Gastroesophageal sphincter (tissue), 4 donors: ENCODE measurements at regions not wholly inside any gene's neighbourhood (a gene's known extent, or its start where the extent isn't known, plus 50 kb on each side); places are given as distances from the start of the nearest gene placed in this dataset.

Experiments
- ATAC-seq: fragments of 150-250 bp; one replicate; pipeline ENCODE4 v1.9.1; 2016; ENCODE audit warnings: mild to moderate bottlenecking, moderate library complexity
- H3K27ac ChIP-seq, 4 donors: fragments of 200-600 bp; sonication (generic) in 3 of 4; 1 replicate in 3 of 4; 2 replicates in 1 of 4; pipeline ENCODE4 v1.5.1; 2016 to 2019
- H3K27me3 ChIP-seq: fragments of 200-600 bp; sonication (generic); one replicate; pipeline ENCODE4 v1.5.1; 2019
- H3K36me3 ChIP-seq, 2 donors: fragments of 200-600 bp; sonication (generic); one replicate each; pipeline ENCODE4 v1.5.1; 2019; ENCODE audit warnings: control low read depth in 1 of 2
- H3K4me1 ChIP-seq, 3 donors: fragments of 200-600 bp; sonication (generic); 1 replicate in 2 of 3; 2 replicates in 1 of 3; pipeline ENCODE4 v1.5.1; 2016 to 2019; ENCODE audit warnings: control low read depth in 2 of 3
- H3K4me3 ChIP-seq, 2 donors: fragments of 200-600 bp; sonication (generic); one replicate each; pipeline ENCODE4 v1.5.1; 2019; ENCODE audit warnings: mild to moderate bottlenecking in 1 of 2, moderate library complexity in 1 of 2
- H3K9me3 ChIP-seq, 3 donors: fragments of 200-600 bp; sonication (generic); one replicate each; pipeline ENCODE4 v1.5.1; 2017 to 2019; ENCODE audit warnings: control low read depth in 2 of 3
- EP300 ChIP-seq: sonication (generic); formaldehyde crosslinking; IDR thresholded peaks from one replicate; pipeline ENCODE4 v1.6.1; 2017; ENCODE audit warnings: antibody characterized with exemption, mild to moderate bottlenecking
- POLR2A ChIP-seq, 2 donors: fragments of 450-650 bp; IDR thresholded peaks; one replicate each; pipeline ENCODE4 v1.6.1; 2017; ENCODE audit warnings: antibody characterized with exemption in 2 of 2, mild to moderate bottlenecking in 2 of 2, moderate library complexity in 1 of 2
- POLR2AphosphoS5 ChIP-seq: sonication (generic); formaldehyde crosslinking; IDR thresholded peaks from one replicate; pipeline ENCODE4 v1.6.1; 2017; ENCODE audit warnings: antibody characterized with exemption
- WGBS, 2 donors: methylation state at CpG; one replicate each; pipeline ENCODE4 v1.1.5; 2018; ENCODE audit warnings: low coverage in 1 of 2; 5-methylcytosine and 5-hydroxymethylcytosine counted together
- TF ChIP-seq, protein P1 (sequence below), 4 experiments: fragments of 200-600 bp in 2 of 4; fragments of 450-650 bp in 2 of 4; sonication (generic) in 1 of 4; IDR thresholded peaks; one replicate each; pipeline ENCODE4 v1.5.1; 2017 to 2019; ENCODE audit warnings: antibody characterized with exemption in 4 of 4, mild to moderate bottlenecking in 2 of 4, moderate library complexity in 2 of 4

DNA sequence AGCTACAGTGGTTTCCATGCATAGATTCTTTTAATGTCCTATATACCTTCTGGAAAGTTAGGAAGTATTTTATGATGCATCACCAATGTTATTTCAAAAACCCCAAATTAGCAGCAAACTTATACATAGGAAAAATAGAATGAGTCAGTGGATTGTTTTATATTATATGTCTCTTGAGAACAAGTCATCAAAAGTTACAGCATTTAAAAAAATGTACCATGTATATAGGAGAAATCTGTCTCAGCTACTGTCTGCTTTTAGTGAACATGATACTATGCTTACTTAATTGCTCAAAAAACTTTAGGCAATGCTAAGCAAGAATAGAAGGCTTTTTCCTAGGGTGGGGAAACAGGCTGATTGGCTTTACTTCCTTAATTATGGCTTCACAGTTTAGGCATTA, 365.3 kb downstream of the SAMD5 start:
- Histone ChIP-seq H3K27ac (no peak overlapping the region), H3K4me3 (no peak overlapping the region), H3K27me3 (no peaks in the 10 kb centered on the region), H3K9me3 (no peaks in the 10 kb centered on the region), H3K4me1 (peaks cover 0 to 4% (median 0%) of the 10 kb centered on the region in 3 donors), H3K36me3 (no peaks in the 10 kb centered on the region)
- TF ChIP-seq EP300 (no peak), POLR2AphosphoS5 (no peak), POLR2A (IDR thresholded peaks at IDR 0.05) (no peak)
- TF ChIP-seq, protein P1, sequence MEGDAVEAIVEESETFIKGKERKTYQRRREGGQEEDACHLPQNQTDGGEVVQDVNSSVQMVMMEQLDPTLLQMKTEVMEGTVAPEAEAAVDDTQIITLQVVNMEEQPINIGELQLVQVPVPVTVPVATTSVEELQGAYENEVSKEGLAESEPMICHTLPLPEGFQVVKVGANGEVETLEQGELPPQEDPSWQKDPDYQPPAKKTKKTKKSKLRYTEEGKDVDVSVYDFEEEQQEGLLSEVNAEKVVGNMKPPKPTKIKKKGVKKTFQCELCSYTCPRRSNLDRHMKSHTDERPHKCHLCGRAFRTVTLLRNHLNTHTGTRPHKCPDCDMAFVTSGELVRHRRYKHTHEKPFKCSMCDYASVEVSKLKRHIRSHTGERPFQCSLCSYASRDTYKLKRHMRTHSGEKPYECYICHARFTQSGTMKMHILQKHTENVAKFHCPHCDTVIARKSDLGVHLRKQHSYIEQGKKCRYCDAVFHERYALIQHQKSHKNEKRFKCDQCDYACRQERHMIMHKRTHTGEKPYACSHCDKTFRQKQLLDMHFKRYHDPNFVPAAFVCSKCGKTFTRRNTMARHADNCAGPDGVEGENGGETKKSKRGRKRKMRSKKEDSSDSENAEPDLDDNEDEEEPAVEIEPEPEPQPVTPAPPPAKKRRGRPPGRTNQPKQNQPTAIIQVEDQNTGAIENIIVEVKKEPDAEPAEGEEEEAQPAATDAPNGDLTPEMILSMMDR (IDR thresholded peaks at IDR 0.05) = no peak
- no peak for ATAC-seq

DNA sequence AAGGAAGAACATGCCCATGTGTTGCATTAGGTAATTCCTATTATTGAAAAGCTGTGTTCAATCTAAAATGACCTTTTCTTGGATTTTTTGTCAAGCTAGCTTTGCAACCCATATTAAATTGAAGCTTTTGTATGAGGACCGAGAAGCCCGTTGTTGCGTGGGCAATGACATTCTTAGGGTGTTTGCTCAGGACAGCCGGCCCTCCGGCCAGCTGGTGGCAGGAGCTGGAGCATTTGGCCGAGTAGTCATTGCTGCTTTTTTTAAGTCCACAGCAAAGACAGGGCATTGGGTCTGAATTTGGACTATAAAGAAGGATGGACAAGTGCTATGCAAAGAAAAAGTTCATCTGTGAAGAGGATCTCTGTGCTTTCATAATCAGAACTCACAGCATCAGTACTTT, 365.8 kb downstream of the SAMD5 start:
- Histone ChIP-seq H3K4me3 (no peak overlapping the region), H3K9me3 (no peaks in the 10 kb centered on the region), H3K27ac (no peak overlapping the region), H3K36me3 (no peaks in the 10 kb centered on the region), H3K27me3 (no peaks in the 10 kb centered on the region), H3K4me1 (no peaks in the 10 kb centered on the region)
- 40 to 80% methylated on average over 1 to 2 of the region's 6 CpGs for WGBS, 2 donors
- TF ChIP-seq POLR2AphosphoS5 (no peak), EP300 (no peak), POLR2A (IDR thresholded peaks at IDR 0.05) (no peak)
- TF ChIP-seq, protein P1 (IDR thresholded peaks at IDR 0.05) = no peak
- no peak for ATAC-seq

DNA sequence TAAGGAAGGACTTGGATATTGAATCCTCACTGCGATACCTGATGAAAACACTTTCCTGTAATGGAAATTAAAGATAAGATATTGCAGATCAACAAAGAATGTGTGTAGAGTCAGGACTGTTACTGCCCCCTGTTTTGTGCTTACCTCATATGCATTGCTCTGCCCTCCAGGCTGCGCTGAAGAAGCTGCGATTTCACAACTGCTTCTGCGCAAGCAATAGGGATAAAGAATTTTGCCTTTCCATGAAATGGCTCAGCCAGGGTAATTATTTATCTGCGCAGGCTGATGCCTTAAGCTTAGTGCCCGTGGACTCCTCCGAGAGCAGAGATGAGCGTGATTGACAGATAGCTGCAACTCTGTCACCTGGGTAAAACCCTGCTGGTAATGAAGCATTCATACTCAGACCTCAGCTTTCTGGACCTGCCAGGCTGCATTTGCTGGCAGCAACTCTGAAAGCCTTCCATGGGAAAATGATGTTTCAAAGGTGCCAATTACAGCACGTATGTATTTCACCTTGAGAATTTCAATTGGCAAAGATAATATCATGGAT, 370.6 kb downstream of the SAMD5 start:
- 87 to 93% methylated on average over 6 to 9 of the region's 9 CpGs for WGBS, 2 donors
- no peaks in the 10 kb centered on the region for H3K4me1 ChIP-seq
- no peaks in the 10 kb centered on the region for H3K27me3 ChIP-seq
- TF ChIP-seq POLR2A (IDR thresholded peaks at IDR 0.05) = no peak
- TF ChIP-seq, protein P1 (IDR thresholded peaks at IDR 0.05) = no peak
- no peak for TF ChIP-seq POLR2AphosphoS5
- TF ChIP-seq EP300 = no peak
- H3K36me3 ChIP-seq = no peaks in the 10 kb centered on the region
- H3K27ac ChIP-seq = no peak overlapping the region
- H3K4me3 ChIP-seq = no peak overlapping the region
- no peak for ATAC-seq
- H3K9me3 ChIP-seq = no peaks in the 10 kb centered on the region

DNA sequence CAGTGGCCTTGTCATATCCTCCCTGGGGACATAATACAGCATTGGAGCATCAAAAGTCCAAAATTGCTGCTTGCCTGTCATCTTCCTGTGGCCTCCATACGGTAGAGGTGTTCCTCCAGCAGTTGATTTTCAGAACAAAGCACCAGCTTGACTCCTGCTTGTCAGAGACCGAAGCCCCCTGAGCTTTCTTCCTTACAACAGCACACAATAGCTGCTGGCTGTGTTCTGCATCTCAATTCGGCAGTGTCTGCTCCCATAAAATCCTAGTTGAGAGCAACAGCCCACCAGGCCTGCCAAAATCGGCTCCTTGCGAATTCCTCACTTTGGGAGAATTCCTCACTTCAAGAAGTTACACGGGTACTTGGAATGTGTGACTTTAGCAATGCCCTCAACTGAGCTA, 372.9 kb downstream of the SAMD5 start:
- 57 to 100% methylated on average over 1 of the region's 6 CpGs for WGBS, 2 donors
- Histone ChIP-seq H3K27ac (no peak overlapping the region), H3K4me3 (no peak overlapping the region), H3K4me1 (no peaks in the 10 kb centered on the region), H3K27me3 (no peaks in the 10 kb centered on the region), H3K36me3 (no peaks in the 10 kb centered on the region), H3K9me3 (peaks cover 0 to under 1% (median 0%) of the 10 kb centered on the region in 3 donors)
- TF ChIP-seq EP300 = no peak
- no peak for TF ChIP-seq POLR2A (IDR thresholded peaks at IDR 0.05)
- TF ChIP-seq POLR2AphosphoS5 = no peak
- TF ChIP-seq, protein P1 (IDR thresholded peaks at IDR 0.05) = no peak
- ATAC-seq = no peak

DNA sequence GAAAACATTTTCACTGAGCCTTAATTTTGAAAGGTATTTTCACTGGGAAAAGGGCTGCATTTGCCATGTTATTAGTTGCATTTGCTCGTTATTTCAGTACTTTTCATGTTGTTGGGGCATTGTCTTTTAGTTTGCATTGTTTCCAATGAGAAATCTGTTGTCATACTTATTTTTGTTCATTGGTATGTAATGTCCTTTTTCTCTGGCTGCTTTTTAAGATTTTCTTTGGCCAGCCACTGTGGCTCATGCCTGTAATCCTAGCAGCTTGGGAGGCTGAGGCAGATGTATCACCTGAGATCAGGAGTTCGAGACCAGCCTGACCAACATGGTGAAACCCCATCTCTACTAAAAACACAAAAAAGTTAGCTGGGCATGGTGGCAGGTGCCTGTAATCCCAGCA, 379.9 kb downstream of the SAMD5 start:
- WGBS, 2 donors = 82 to 88% methylated on average over 1 of the region's 2 CpGs
- TF ChIP-seq POLR2A (IDR thresholded peaks at IDR 0.05) (no peak), POLR2AphosphoS5 (no peak), EP300 (no peak)
- TF ChIP-seq, protein P1 (IDR thresholded peaks at IDR 0.05) = no peak
- peaks cover 0 to 12% (median 0%) of the 10 kb centered on the region in 3 donors for H3K9me3 ChIP-seq
- H3K36me3 ChIP-seq = no peaks in the 10 kb centered on the region
- H3K27ac ChIP-seq = no peak overlapping the region
- no peaks in the 10 kb centered on the region for H3K4me1 ChIP-seq
- H3K27me3 ChIP-seq = no peaks in the 10 kb centered on the region
- H3K4me3 ChIP-seq = no peak overlapping the region
- ATAC-seq = no peak
